PC-3 (cell line): ENCODE measurements at regions not wholly inside any gene's neighbourhood (a gene's known extent, or its start where the extent isn't known, plus 50 kb on each side); places are given as distances from the start of the nearest gene placed in this dataset.

ENCODE experiments used
- EZH2 ChIP-seq: fragments of 300-600 bp; sonication (generic); IDR thresholded peaks from one replicate; pipeline ENCODE4 v1.6.1; 2017; ENCODE audit warnings: antibody characterized with exemption, mild to moderate bottlenecking, low read length; ENCODE audit not compliant: unreplicated experiment
- EZH2phosphoT487 ChIP-seq: fragments of 300-600 bp; sonication (generic); IDR thresholded peaks from 2 replicates; pipeline ENCODE4 v1.6.1; 2018; ENCODE audit warnings: mild to moderate bottlenecking, antibody characterized with exemption, low read length, borderline replicate concordance
- TF ChIP-seq, protein P1 (sequence below): fragments of 300-600 bp; sonication (generic); conservative IDR thresholded peaks from 2 replicates; pipeline ENCODE4 v1.5.1; 2017; ENCODE audit warnings: antibody characterized with exemption, low read depth, mild to moderate bottlenecking, low read length

GRCh38 chr4:108529102-108529501 is 91.3 kb upstream of the RPL34 start:
- TF ChIP-seq, protein P1, sequence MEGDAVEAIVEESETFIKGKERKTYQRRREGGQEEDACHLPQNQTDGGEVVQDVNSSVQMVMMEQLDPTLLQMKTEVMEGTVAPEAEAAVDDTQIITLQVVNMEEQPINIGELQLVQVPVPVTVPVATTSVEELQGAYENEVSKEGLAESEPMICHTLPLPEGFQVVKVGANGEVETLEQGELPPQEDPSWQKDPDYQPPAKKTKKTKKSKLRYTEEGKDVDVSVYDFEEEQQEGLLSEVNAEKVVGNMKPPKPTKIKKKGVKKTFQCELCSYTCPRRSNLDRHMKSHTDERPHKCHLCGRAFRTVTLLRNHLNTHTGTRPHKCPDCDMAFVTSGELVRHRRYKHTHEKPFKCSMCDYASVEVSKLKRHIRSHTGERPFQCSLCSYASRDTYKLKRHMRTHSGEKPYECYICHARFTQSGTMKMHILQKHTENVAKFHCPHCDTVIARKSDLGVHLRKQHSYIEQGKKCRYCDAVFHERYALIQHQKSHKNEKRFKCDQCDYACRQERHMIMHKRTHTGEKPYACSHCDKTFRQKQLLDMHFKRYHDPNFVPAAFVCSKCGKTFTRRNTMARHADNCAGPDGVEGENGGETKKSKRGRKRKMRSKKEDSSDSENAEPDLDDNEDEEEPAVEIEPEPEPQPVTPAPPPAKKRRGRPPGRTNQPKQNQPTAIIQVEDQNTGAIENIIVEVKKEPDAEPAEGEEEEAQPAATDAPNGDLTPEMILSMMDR: no peak
- TF ChIP-seq EZH2phosphoT487 (no peak), EZH2 (no peak)
